Mesenchymal stem cell (in vitro differentiated cells and primary cell): ENCODE measurements at regions not wholly inside any gene's neighbourhood (a gene's known extent, or its start where the extent isn't known, plus 50 kb on each side); places are given as distances from the start of the nearest gene placed in this dataset.

Source experiments
- DNase-seq: peaks from one replicate; pipeline ENCODE4 v3.0.0-alpha.2; 2013
- H2AFZ ChIP-seq: one replicate; pipeline ENCODE4 v1.6.1; 2013; ENCODE audit warnings: low read depth, mild to moderate bottlenecking, control low read depth, inconsistent platforms, low read length, moderate library complexity
- H2AK5ac ChIP-seq: 2 replicates; pipeline ENCODE4 v1.6.1; 2013; ENCODE audit warnings: low read length, moderate library complexity, mild to moderate bottlenecking, inconsistent platforms; ENCODE audit not compliant: severe bottlenecking
- H2BK120ac ChIP-seq: one replicate; pipeline ENCODE4 v1.6.1; 2013; ENCODE audit warnings: low read depth, mild to moderate bottlenecking, inconsistent platforms, low read length, moderate library complexity
- H2BK12ac ChIP-seq, 2 experiments: one replicate each; pipeline ENCODE4 v1.6.1; 2013; ENCODE audit warnings: inconsistent platforms in 2 of 2, low read length in 2 of 2, mild to moderate bottlenecking in 2 of 2, moderate library complexity in 2 of 2, control low read depth in 1 of 2
- H2BK15ac ChIP-seq: one replicate; pipeline ENCODE4 v1.6.1; 2013; ENCODE audit warnings: mild to moderate bottlenecking, low read depth, inconsistent platforms; ENCODE audit not compliant: poor library complexity, severe bottlenecking
- H2BK5ac ChIP-seq: 2 replicates; pipeline ENCODE4 v1.6.1; 2013; ENCODE audit warnings: low read depth, mild to moderate bottlenecking, low read length, control low read depth, inconsistent platforms; ENCODE audit not compliant: poor library complexity, severe bottlenecking
- H3K14ac ChIP-seq, 2 experiments: one replicate each; pipeline ENCODE4 v1.6.1; 2013; ENCODE audit warnings: inconsistent platforms in 2 of 2, low read length in 2 of 2, control low read depth in 1 of 2, mild to moderate bottlenecking in 1 of 2, moderate library complexity in 1 of 2
- H3K18ac ChIP-seq, 2 experiments: one replicate each; pipeline ENCODE4 v1.6.1; 2013; ENCODE audit warnings: inconsistent platforms in 2 of 2, low read length in 2 of 2, control low read depth in 1 of 2, low read depth in 1 of 2, mild to moderate bottlenecking in 1 of 2
- H3K23ac ChIP-seq, 2 experiments: one replicate each; pipeline ENCODE4 v1.6.1; 2013; ENCODE audit warnings: inconsistent platforms in 2 of 2, low read length in 2 of 2, mild to moderate bottlenecking in 2 of 2, moderate library complexity in 2 of 2, control low read depth in 1 of 2
- H3K27ac ChIP-seq: 2 replicates; pipeline ENCODE4 v1.5.1; 2013; ENCODE audit warnings: mild to moderate bottlenecking, moderate library complexity, low read length, control low read depth, inconsistent platforms; ENCODE audit not compliant: poor library complexity, severe bottlenecking
- H3K27me3 ChIP-seq, 2 experiments: 2 replicates each; pipeline versions ENCODE4 v1.6.1 to v1.7.0; 2013; ENCODE audit warnings: low read length in 2 of 2, mild to moderate bottlenecking in 2 of 2, moderate library complexity in 2 of 2, control low read depth in 1 of 2, inconsistent platforms in 1 of 2; ENCODE audit not compliant: control insufficient read depth in 1 of 2, insufficient read depth in 1 of 2
- H3K36me3 ChIP-seq, 2 experiments: 2 replicates each; pipeline versions ENCODE4 v1.6.1 to v1.7.0; 2013; ENCODE audit warnings: low read length in 2 of 2, control low read depth in 1 of 2, inconsistent platforms in 1 of 2, low read depth in 1 of 2, mild to moderate bottlenecking in 1 of 2; ENCODE audit not compliant: insufficient read depth in 2 of 2, control insufficient read depth in 1 of 2
- H3K4ac ChIP-seq, 2 experiments: one replicate each; pipeline ENCODE4 v1.6.1; 2013; ENCODE audit warnings: inconsistent platforms in 2 of 2, low read length in 2 of 2, mild to moderate bottlenecking in 2 of 2, moderate library complexity in 2 of 2, control low read depth in 1 of 2, low read depth in 1 of 2
- H3K4me1 ChIP-seq: 2 replicates; pipeline ENCODE4 v1.6.1; 2013; ENCODE audit warnings: low read depth, low read length, control low read depth; ENCODE audit not compliant: control insufficient read depth, insufficient read depth
- H3K4me2 ChIP-seq: 2 replicates; pipeline ENCODE4 v1.6.1; 2013; ENCODE audit warnings: low read length, mild to moderate bottlenecking, inconsistent platforms; ENCODE audit not compliant: poor library complexity, severe bottlenecking
- H3K4me3 ChIP-seq, 2 experiments: 2 replicates each; pipeline versions ENCODE4 v1.5.1 to v1.7.0; 2013; ENCODE audit warnings: low read length in 2 of 2, mild to moderate bottlenecking in 2 of 2, control low read depth in 1 of 2, low read depth in 1 of 2; ENCODE audit not compliant: insufficient read depth in 1 of 2
- H3K79me1 ChIP-seq: replicated peaks from 2 replicates; pipeline ENCODE4 v1.6.1; 2013; ENCODE audit warnings: mild to moderate bottlenecking, control low read depth, low read length, inconsistent platforms; ENCODE audit not compliant: poor library complexity, severe bottlenecking
- H3K9ac ChIP-seq: 2 replicates; pipeline ENCODE4 v1.7.0; 2013; ENCODE audit warnings: mild to moderate bottlenecking, low read length, moderate library complexity
- H3K9me3 ChIP-seq: 2 replicates; pipeline ENCODE4 v1.7.0; 2013; ENCODE audit warnings: mild to moderate bottlenecking, low read length; ENCODE audit not compliant: control insufficient read depth
- H4K8ac ChIP-seq: one replicate; pipeline ENCODE4 v1.6.1; 2013; ENCODE audit warnings: inconsistent platforms, mild to moderate bottlenecking, low read length, moderate library complexity
- H4K91ac ChIP-seq: one replicate; pipeline ENCODE4 v1.6.1; 2013; ENCODE audit warnings: mild to moderate bottlenecking, low read length, inconsistent platforms
- WGBS: methylation state at CpG from one replicate; pipeline ENCODE4 v1.1.7; 2013; ENCODE audit warnings: mixed read lengths; 5-methylcytosine and 5-hydroxymethylcytosine counted together

GRCh38 chr16:64654178-64654577 is 467.7 kb downstream of the CDH11 start:
- H3K4me3 ChIP-seq: no peak overlapping the region
- no peak overlapping the region for H2BK15ac ChIP-seq
- no peak overlapping the region for H3K18ac ChIP-seq
- H2AFZ ChIP-seq: no peak overlapping the region
- no peak overlapping the region for H3K14ac ChIP-seq
- no peak overlapping the region for H3K4ac ChIP-seq
- no peaks in the 10 kb centered on the region for H3K36me3 ChIP-seq
- no peak overlapping the region for H2BK120ac ChIP-seq
- no peak overlapping the region for H2BK5ac ChIP-seq
- H4K8ac ChIP-seq: no peak overlapping the region
- H3K27ac ChIP-seq: no peak overlapping the region
- no peak overlapping the region for H2BK12ac ChIP-seq
- H3K79me1 ChIP-seq: no peaks in the 10 kb centered on the region
- peaks cover 4% of the 10 kb centered on the region for H3K9me3 ChIP-seq
- peak; percentile 78 for DNase-seq
- no peak overlapping the region for H3K4me2 ChIP-seq
- no peak overlapping the region for H2AK5ac ChIP-seq
- H3K4me1 ChIP-seq: no peaks in the 10 kb centered on the region
- no peak overlapping the region for H3K9ac ChIP-seq
- H3K23ac ChIP-seq: no peak overlapping the region
- no peaks in the 10 kb centered on the region for H3K27me3 ChIP-seq
- no peak overlapping the region for H4K91ac ChIP-seq

GRCh38 chr16:64648282-64648681 is 473.6 kb downstream of the CDH11 start:
- Histone ChIP-seq H2BK5ac (no peak overlapping the region), H4K8ac (no peak overlapping the region), H3K4me1 (no peaks in the 10 kb centered on the region), H2BK15ac (no peak overlapping the region), H2BK120ac (no peak overlapping the region), H3K14ac (no peak overlapping the region), H2BK12ac (no peak overlapping the region), H3K79me1 (no peaks in the 10 kb centered on the region), H3K18ac (no peak overlapping the region), H4K91ac (peak overlapping the region; percentile 73), H2AK5ac (no peak overlapping the region), H3K27me3 (no peaks in the 10 kb centered on the region), H3K9ac (no peak overlapping the region), H3K4ac (no peak overlapping the region), H3K4me3 (no peak overlapping the region), H3K27ac (no peak overlapping the region), H3K9me3 (peaks cover 4% of the 10 kb centered on the region), H3K23ac (no peak overlapping the region), H3K36me3 (no peaks in the 10 kb centered on the region), H3K4me2 (no peak overlapping the region), H2AFZ (no peak overlapping the region)
- DNase-seq: no peak
- 89% methylated on average over 3 of the region's 3 CpGs for WGBS

- no peak overlapping the region for H3K23ac ChIP-seq
- H3K4me3 ChIP-seq: no peak overlapping the region
- H3K18ac ChIP-seq: no peak overlapping the region
- no peak overlapping the region for H2AK5ac ChIP-seq
- H2BK15ac ChIP-seq: no peak overlapping the region
- no peak overlapping the region for H2BK5ac ChIP-seq
- H3K4ac ChIP-seq: no peak overlapping the region
- H3K9me3 ChIP-seq: no peaks in the 10 kb centered on the region
- no peak overlapping the region for H3K9ac ChIP-seq
- H3K27me3 ChIP-seq: no peaks in the 10 kb centered on the region
- no peak overlapping the region for H2AFZ ChIP-seq
- WGBS: no CpG with 5 or more reads among the region's 3 CpGs
- no peaks in the 10 kb centered on the region for H3K4me1 ChIP-seq
- DNase-seq: no peak
- H3K4me2 ChIP-seq: no peak overlapping the region
- no peak overlapping the region for H3K27ac ChIP-seq
- no peak overlapping the region for H2BK120ac ChIP-seq
- no peak overlapping the region for H4K91ac ChIP-seq
- H4K8ac ChIP-seq: no peak overlapping the region
- no peak overlapping the region for H3K14ac ChIP-seq
- no peaks in the 10 kb centered on the region for H3K36me3 ChIP-seq
- H3K79me1 ChIP-seq: no peaks in the 10 kb centered on the region
- H2BK12ac ChIP-seq: no peak overlapping the region
These were observed 480.5 kb downstream of the CDH11 start for GRCh38 chr16:64641343-64641742.

- WGBS: 100% methylated on average over 1 of the region's 2 CpGs
- Histone ChIP-seq H3K14ac (no peak overlapping the region), H3K4me2 (no peak overlapping the region)
These were observed 483.1 kb downstream of the CDH11 start for GRCh38 chr16:64638766-64639165.

More at GRCh38 chr16:64638766-64639165, 483.1 kb downstream of the CDH11 start:
- H2BK15ac ChIP-seq: no peak overlapping the region
- H3K27me3 ChIP-seq: no peaks in the 10 kb centered on the region
- no peaks in the 10 kb centered on the region for H3K36me3 ChIP-seq
- no peaks in the 10 kb centered on the region for H3K4me1 ChIP-seq
- H3K4ac ChIP-seq: no peak overlapping the region
- no peak overlapping the region for H3K23ac ChIP-seq
- no peak overlapping the region for H4K91ac ChIP-seq
- H3K18ac ChIP-seq: no peak overlapping the region
- no peak overlapping the region for H2BK12ac ChIP-seq
- no peak for DNase-seq
- no peaks in the 10 kb centered on the region for H3K79me1 ChIP-seq
- no peak overlapping the region for H2AFZ ChIP-seq
- H2AK5ac ChIP-seq: no peak overlapping the region
- H3K9me3 ChIP-seq: no peaks in the 10 kb centered on the region
- H2BK5ac ChIP-seq: no peak overlapping the region
- H3K4me3 ChIP-seq: no peak overlapping the region
- H4K8ac ChIP-seq: no peak overlapping the region
- no peak overlapping the region for H3K27ac ChIP-seq
- H3K9ac ChIP-seq: no peak overlapping the region
- H2BK120ac ChIP-seq: no peak overlapping the region
